Upper lobe of left lung (tissue), 6 donors: ENCODE measurements at regions not wholly inside any gene's neighbourhood (a gene's known extent, or its start where the extent isn't known, plus 50 kb on each side); places are given as distances from the start of the nearest gene placed in this dataset.

ENCODE experiments used
- ATAC-seq, 2 donors: fragments of 200-7000 bp; cut with Tn5 transposase; one replicate each; pipeline ENCODE4 v1.9.1; 2022; ENCODE audit warnings: mild to moderate bottlenecking in 2 of 2, moderate library complexity in 2 of 2; ENCODE audit not compliant: low FRiP score in 2 of 2
- DNase-seq, 2 donors: peaks; one replicate each; pipeline ENCODE4 v3.0.0-alpha.2; 2019 to 2020
- H3K27ac ChIP-seq, 4 donors: fragments of 200-600 bp; sonication (generic); one replicate each; pipeline ENCODE4 v1.5.1; 2016 to 2019
- H3K27me3 ChIP-seq, 4 donors: fragments of 200-600 bp; sonication (generic); one replicate each; pipeline ENCODE4 v1.5.1; 2017 to 2019
- H3K36me3 ChIP-seq, 4 donors: fragments of 200-600 bp; sonication (generic); one replicate each; pipeline ENCODE4 v1.5.1; 2016 to 2019
- H3K4me1 ChIP-seq, 4 donors: fragments of 200-600 bp; sonication (generic); one replicate each; pipeline ENCODE4 v1.5.1; 2018 to 2019
- H3K4me3 ChIP-seq, 4 donors: fragments of 200-600 bp; sonication (generic); one replicate each; pipeline ENCODE4 v1.5.1; 2017 to 2019; ENCODE audit warnings: mild to moderate bottlenecking in 2 of 4, moderate library complexity in 1 of 4
- H3K9me3 ChIP-seq, 4 donors: fragments of 200-600 bp; sonication (generic); one replicate each; pipeline ENCODE4 v1.5.1; 2018 to 2019
- EP300 ChIP-seq, 4 donors: sonication (generic); formaldehyde crosslinking; IDR thresholded peaks; one replicate each; pipeline ENCODE4 v1.5.1; 2017; ENCODE audit warnings: antibody characterized with exemption in 4 of 4, control low read depth in 2 of 4
- POLR2A ChIP-seq, 4 donors: fragments of 450-650 bp; IDR thresholded peaks; one replicate each; pipeline ENCODE4 v1.5.1; 2016 to 2017; ENCODE audit warnings: antibody characterized with exemption in 4 of 4, mild to moderate bottlenecking in 2 of 4
- POLR2AphosphoS5 ChIP-seq, 2 donors: sonication (generic); formaldehyde crosslinking; IDR thresholded peaks; one replicate each; pipeline ENCODE4 v1.5.1; 2017; ENCODE audit warnings: antibody characterized with exemption in 2 of 2
- WGBS, 2 donors: methylation state at CpG; one replicate each; pipeline ENCODE4 v1.1.5; 2017 to 2018; 5-methylcytosine and 5-hydroxymethylcytosine counted together
- TF ChIP-seq, protein P1 (sequence below), 6 experiments: fragments of 450-650 bp in 4 of 6; fragments of 200-600 bp in 2 of 6; sonication (generic) in 2 of 6; IDR thresholded peaks; one replicate each; pipeline ENCODE4 v1.5.1; 2016 to 2019; ENCODE audit warnings: antibody characterized with exemption in 6 of 6
- donor health status: DM: no; HTN: no; CAD: no; lungs with moderate emphysema.
- donor health status: DM: no; HTN: yes; CAD: no; lungs with severe emphysema.

DNA sequence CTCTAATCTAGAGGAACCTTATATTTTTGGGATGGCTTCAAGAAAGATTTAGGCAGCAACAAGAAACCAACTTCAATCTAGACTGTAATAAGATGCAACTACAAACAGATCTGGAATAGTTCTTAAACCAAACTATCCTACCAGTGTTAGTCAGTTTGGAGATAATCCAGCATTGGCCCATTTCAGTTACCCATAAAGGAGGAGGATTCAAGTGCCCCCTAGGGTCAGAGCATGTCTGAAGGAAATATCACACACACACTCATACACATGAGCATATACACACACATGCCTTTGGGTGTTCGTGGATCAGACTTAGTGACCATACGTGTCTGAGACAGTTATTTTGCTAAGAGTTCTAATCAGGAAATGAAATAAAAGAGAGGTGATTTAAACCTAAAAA lies 261.2 kb downstream of the ADAMTS20 start:
- H3K4me3 ChIP-seq, result no peak overlapping the region
- DNase-seq (no peak), ATAC-seq (no peak)
- H3K27me3 ChIP-seq, result no peaks in the 10 kb centered on the region
- WGBS, 2 donors, result 92 to 96% methylated on average over 2 of the region's 2 CpGs
- H3K27ac ChIP-seq, result no peak overlapping the region
- TF ChIP-seq, protein P1, sequence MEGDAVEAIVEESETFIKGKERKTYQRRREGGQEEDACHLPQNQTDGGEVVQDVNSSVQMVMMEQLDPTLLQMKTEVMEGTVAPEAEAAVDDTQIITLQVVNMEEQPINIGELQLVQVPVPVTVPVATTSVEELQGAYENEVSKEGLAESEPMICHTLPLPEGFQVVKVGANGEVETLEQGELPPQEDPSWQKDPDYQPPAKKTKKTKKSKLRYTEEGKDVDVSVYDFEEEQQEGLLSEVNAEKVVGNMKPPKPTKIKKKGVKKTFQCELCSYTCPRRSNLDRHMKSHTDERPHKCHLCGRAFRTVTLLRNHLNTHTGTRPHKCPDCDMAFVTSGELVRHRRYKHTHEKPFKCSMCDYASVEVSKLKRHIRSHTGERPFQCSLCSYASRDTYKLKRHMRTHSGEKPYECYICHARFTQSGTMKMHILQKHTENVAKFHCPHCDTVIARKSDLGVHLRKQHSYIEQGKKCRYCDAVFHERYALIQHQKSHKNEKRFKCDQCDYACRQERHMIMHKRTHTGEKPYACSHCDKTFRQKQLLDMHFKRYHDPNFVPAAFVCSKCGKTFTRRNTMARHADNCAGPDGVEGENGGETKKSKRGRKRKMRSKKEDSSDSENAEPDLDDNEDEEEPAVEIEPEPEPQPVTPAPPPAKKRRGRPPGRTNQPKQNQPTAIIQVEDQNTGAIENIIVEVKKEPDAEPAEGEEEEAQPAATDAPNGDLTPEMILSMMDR (IDR thresholded peaks at IDR 0.05), result no peak
- no peaks in the 10 kb centered on the region for H3K36me3 ChIP-seq
- peaks cover 0 to 5% (median 0%) of the 10 kb centered on the region in 4 donors for H3K4me1 ChIP-seq
- H3K9me3 ChIP-seq, result no peaks in the 10 kb centered on the region

GRCh38 chr12:43289426-43289801 lies 262.6 kb downstream of the ADAMTS20 start:
- Histone ChIP-seq H3K36me3 (no peaks in the 10 kb centered on the region), H3K9me3 (no peaks in the 10 kb centered on the region), H3K4me1 (peaks cover 0 to 5% (median 0%) of the 10 kb centered on the region in 4 donors), H3K27me3 (no peaks in the 10 kb centered on the region), H3K27ac (no peak overlapping the region), H3K4me3 (no peak overlapping the region)
- ATAC-seq (peak in 1 of 2 donors; percentile 51), DNase-seq (no peak)
- 31 to 32% methylated on average over 5 of the region's 5 CpGs for WGBS, 2 donors
- no peak for TF ChIP-seq EP300 (IDR thresholded peaks at IDR 0.05)
- TF ChIP-seq, protein P1 (IDR thresholded peaks at IDR 0.05), result no peak

DNA sequence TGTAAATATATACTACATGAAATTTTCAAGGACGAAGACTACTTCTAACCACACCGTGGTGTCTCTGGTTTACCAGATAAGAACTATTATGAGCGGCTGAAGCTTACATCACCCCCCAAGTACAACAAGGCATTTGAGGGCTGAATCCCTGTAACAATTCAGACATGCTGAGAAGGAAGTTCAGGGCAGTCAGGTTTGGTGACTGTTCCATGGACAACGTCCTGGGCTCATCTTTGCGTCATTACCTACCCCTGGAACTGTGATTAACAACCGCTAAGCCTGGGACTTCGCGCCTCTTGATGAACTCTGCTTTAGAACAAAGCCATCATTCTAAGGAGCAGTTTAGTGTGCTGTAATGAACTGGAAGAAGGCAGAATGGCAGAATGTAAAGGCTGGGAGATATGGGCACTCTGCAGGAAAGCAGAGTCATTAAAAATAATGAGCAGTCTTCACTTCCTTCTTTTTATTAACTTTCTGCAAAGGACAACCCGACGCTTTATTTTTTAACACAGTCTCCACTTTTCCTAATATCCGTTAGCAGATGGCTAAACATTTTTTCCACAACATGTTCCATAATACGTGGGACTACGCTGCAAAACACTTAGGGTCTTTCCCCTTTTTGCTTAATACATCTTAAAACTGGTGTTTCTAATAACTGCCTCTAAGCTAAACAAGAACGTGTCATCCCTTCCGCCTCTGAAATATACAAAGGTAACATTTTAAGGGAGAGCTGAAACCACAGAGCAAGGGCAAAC lies 263.2 kb downstream of the ADAMTS20 start:
- H3K9me3 ChIP-seq, result no peaks in the 10 kb centered on the region
- no peak overlapping the region for H3K27ac ChIP-seq
- TF ChIP-seq EP300 (IDR thresholded peaks at IDR 0.05), result no peak
- no peak overlapping the region for H3K4me3 ChIP-seq
- DNase-seq, result no peak
- no peak for ATAC-seq
- 62 to 68% methylated on average over 15 of the region's 15 CpGs for WGBS, 2 donors
- no peaks in the 10 kb centered on the region for H3K27me3 ChIP-seq
- H3K4me1 ChIP-seq, result peaks cover 0 to 5% (median 0%) of the 10 kb centered on the region in 4 donors
- no peaks in the 10 kb centered on the region for H3K36me3 ChIP-seq

DNA sequence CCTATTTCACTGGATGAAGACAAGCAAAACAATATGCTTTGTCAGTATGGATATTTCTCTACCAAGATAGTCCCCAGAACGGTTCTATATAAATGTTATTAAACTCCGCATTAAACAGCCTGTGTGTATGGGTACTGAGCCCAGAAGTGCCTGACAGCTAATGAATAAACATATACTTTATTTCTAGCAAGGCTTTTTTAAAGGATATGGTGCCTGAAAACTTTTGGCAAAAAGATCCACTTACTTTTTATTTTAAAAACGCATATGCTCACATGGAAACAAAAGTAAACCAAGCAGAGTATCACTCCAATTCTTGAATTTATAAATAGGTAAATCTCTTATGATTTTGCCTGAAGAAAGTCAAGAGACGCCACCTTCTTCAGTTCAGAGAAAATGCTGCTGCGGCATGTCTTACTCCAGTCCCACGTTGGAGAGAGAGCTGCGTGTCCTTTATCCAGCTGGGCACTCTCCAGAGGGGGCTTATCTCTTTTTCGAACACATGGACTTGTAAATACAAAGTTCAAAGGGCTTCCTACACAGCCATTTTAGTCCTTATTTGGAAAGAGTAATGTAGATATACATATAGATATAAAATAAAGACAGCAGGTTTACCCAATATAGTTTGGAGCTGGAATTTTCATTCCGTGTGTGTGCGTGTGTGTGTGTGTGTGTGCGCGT lies 264.2 kb downstream of the ADAMTS20 start:
- no peaks in the 10 kb centered on the region for H3K27me3 ChIP-seq
- H3K27ac ChIP-seq, result no peak overlapping the region
- TF ChIP-seq, protein P1 (IDR thresholded peaks at IDR 0.05), result no peak
- no peak for TF ChIP-seq EP300 (IDR thresholded peaks at IDR 0.05)
- no peak for TF ChIP-seq POLR2A (IDR thresholded peaks at IDR 0.05)
- no peak for TF ChIP-seq POLR2AphosphoS5 (IDR thresholded peaks at IDR 0.05)

GRCh38 chr12:43286986-43287385 lies 265.0 kb downstream of the ADAMTS20 start:
- Histone ChIP-seq H3K4me3 (no peak overlapping the region), H3K9me3 (no peaks in the 10 kb centered on the region), H3K27me3 (no peaks in the 10 kb centered on the region), H3K36me3 (no peaks in the 10 kb centered on the region), H3K27ac (no peak overlapping the region), H3K4me1 (peaks cover 0 to 5% (median 0%) of the 10 kb centered on the region in 4 donors)
- ATAC-seq (no peak), DNase-seq (no peak)
- TF ChIP-seq, protein P1 (IDR thresholded peaks at IDR 0.05), result no peak
- TF ChIP-seq POLR2A (IDR thresholded peaks at IDR 0.05) (no peak), POLR2AphosphoS5 (IDR thresholded peaks at IDR 0.05) (no peak), EP300 (IDR thresholded peaks at IDR 0.05) (no peak)
- WGBS, 2 donors, result 97% methylated on average over 2 of the region's 2 CpGs

More for the DNA sequence above, 264.2 kb downstream of the ADAMTS20 start:
- 65 to 74% methylated on average over 12 of the region's 12 CpGs for WGBS, 2 donors
- DNase-seq (no peak), ATAC-seq (no peak)
- Histone ChIP-seq H3K36me3 (no peaks in the 10 kb centered on the region), H3K9me3 (no peaks in the 10 kb centered on the region), H3K4me1 (peaks cover 0 to 5% (median 0%) of the 10 kb centered on the region in 4 donors), H3K4me3 (no peak overlapping the region)
